GM12878 (cell line): ENCODE measurements at regions not wholly inside any gene's neighbourhood (a gene's known extent, or its start where the extent isn't known, plus 50 kb on each side); places are given as distances from the start of the nearest gene placed in this dataset.

Experiments used
- ATAC-seq: fragments of 200-7000 bp; cut with Tn5 transposase; 3 replicates; pipeline ENCODE4 v1.9.1; 2020; ENCODE audit warnings: mild to moderate bottlenecking, moderate library complexity
- BruUV-seq: library from RNA; stranded (reverse); fragments of 400-500 nt; replicated peaks from 2 replicates; lab custom pipeline; 2021; lab: Mats Ljungman, UMichigan
- CTCF ChIA-PET: fragments of 300-600 bp; sonication (Branson Sonifier 250); formaldehyde crosslinking; extraction: SDS; loops from one replicate; lab custom pipeline; 2021; ENCODE audit warnings: inconsistent platforms; lab: Yijun Ruan, JAX
- POLR2A ChIA-PET: fragments of 350-600 bp; formaldehyde crosslinking; extraction: SDS; loops from one replicate; lab custom pipeline; 2021; ENCODE audit warnings: inconsistent platforms; lab: Charles Lee
- RAD21 ChIA-PET: fragments of 300-600 bp; sonication (Branson Sonifier 250); formaldehyde crosslinking; loops from one replicate; lab custom pipeline; 2023; ENCODE audit warnings: antibody characterized with exemption; ENCODE audit not compliant: unreplicated experiment; lab: Charles Lee
- SMC1A ChIA-PET: fragments of 300-600 bp; sonication (Branson Sonifier 250); formaldehyde crosslinking; loops from one replicate; lab custom pipeline; 2023; ENCODE audit not compliant: unreplicated experiment, uncharacterized antibody; lab: Charles Lee
- DNase-seq: peaks from one replicate; pipeline ENCODE4 v3.0.0-alpha.2; 2011; ENCODE audit warnings: low read depth, low spot score
- FAIRE-seq: peaks from 3 replicates; lab custom pipeline; 2011; peaks lifted over from hg19 to GRCh38; lab: Jason Lieb, UNC
- H2AFZ ChIP-seq: 2 replicates; pipeline ENCODE4 v1.6.0; 2011; ENCODE audit warnings: low read depth, low read length, control low read depth; ENCODE audit not compliant: control insufficient read depth
- H3K27ac ChIP-seq: 2 replicates; pipeline ENCODE4 v1.5.1; 2011; ENCODE audit warnings: control low read depth; ENCODE audit not compliant: control insufficient read depth, insufficient read depth
- H3K27me3 ChIP-seq, 2 experiments: replicated peaks in 1 of 2; 2 replicates each; pipeline versions ENCODE4 v1.6.0 to v1.6.1; 2011; ENCODE audit warnings: low read length in 1 of 2; ENCODE audit not compliant: control insufficient read depth in 2 of 2, insufficient read depth in 2 of 2
- H3K36me3 ChIP-seq, 2 experiments: 2 replicates each; pipeline ENCODE4 v1.5.1; 2011; ENCODE audit warnings: low read length in 1 of 2; ENCODE audit not compliant: control insufficient read depth in 2 of 2, insufficient read depth in 2 of 2
- H3K4me1 ChIP-seq: 2 replicates; pipeline ENCODE4 v1.6.1; 2011; ENCODE audit warnings: mild to moderate bottlenecking, low read length, moderate library complexity, mixed read lengths; ENCODE audit not compliant: control insufficient read depth, insufficient read depth
- H3K4me2 ChIP-seq: 2 replicates; pipeline ENCODE4 v1.6.0; 2011; ENCODE audit warnings: control low read depth; ENCODE audit not compliant: control insufficient read depth, insufficient read depth
- H3K4me3 ChIP-seq: fragments of 200-600 bp; sonication (generic); 2 replicates; pipeline ENCODE4 v1.5.1; 2016
- H3K79me2 ChIP-seq: 2 replicates; pipeline ENCODE4 v1.6.0; 2011; ENCODE audit warnings: low read length; ENCODE audit not compliant: control insufficient read depth, insufficient read depth
- H3K9ac ChIP-seq: 2 replicates; pipeline ENCODE4 v1.8.0; 2011; ENCODE audit warnings: low read length, control low read depth, mixed read lengths; ENCODE audit not compliant: control insufficient read depth, insufficient read depth
- H3K9me3 ChIP-seq: replicated peaks from 3 replicates; pipeline ENCODE4 v1.5.1; 2011; ENCODE audit warnings: mild to moderate bottlenecking, low read length; ENCODE audit not compliant: control insufficient read depth, insufficient read depth
- H4K20me1 ChIP-seq: 2 replicates; pipeline ENCODE4 v1.6.0; 2011; ENCODE audit not compliant: control insufficient read depth, insufficient read depth
- BHLHE40 ChIP-seq, 2 experiments: fragments of 450-650 bp in 1 of 2; IDR thresholded peaks; 2 replicates each; pipeline ENCODE4 v1.6.1; 2011 to 2017; ENCODE audit warnings: low read depth in 2 of 2, borderline replicate concordance in 1 of 2, improper control_type of control experiment in 1 of 2, low read length in 1 of 2, mild to moderate bottlenecking in 1 of 2
- CBFB ChIP-seq: IDR thresholded peaks from 2 replicates; pipeline ENCODE4 v1.6.1; 2016; ENCODE audit warnings: antibody characterized with exemption, low read depth
- CEBPB ChIP-seq, 2 experiments: fragments of 150-350 bp in 1 of 2; IDR thresholded peaks; 2 replicates each; pipeline ENCODE4 v1.6.1; 2012 to 2014; ENCODE audit warnings: low read depth in 2 of 2, low read length in 2 of 2, borderline replicate concordance in 1 of 2, inconsistent platforms in 1 of 2
- CHD4 ChIP-seq: fragments of 200-600 bp; sonication (generic); IDR thresholded peaks from 2 replicates; pipeline ENCODE4 v1.6.1; 2016; ENCODE audit warnings: mild to moderate bottlenecking
- CTCF ChIP-seq, 3 experiments: IDR thresholded peaks in 2 of 3; conservative IDR thresholded peaks in 1 of 3; 2 replicates each; pipeline ENCODE4 v1.5.1; 2011; ENCODE audit warnings: low read depth in 3 of 3, low read length in 3 of 3, mild to moderate bottlenecking in 3 of 3, control low read depth in 2 of 3, moderate library complexity in 2 of 3, inconsistent platforms in 1 of 3, mixed read lengths in 1 of 3; ENCODE audit not compliant: control insufficient read depth in 2 of 3, insufficient read depth in 1 of 3; ENCODE audit errors: extremely low read depth in 1 of 3
- EED ChIP-seq: sonication (generic); IDR thresholded peaks from 2 replicates; pipeline ENCODE4 v1.6.1; 2016; ENCODE audit warnings: antibody characterized with exemption, low read depth
- EGR1 ChIP-seq, 2 experiments: IDR thresholded peaks; 1 replicate in 1 of 2; 2 replicates in 1 of 2; pipeline ENCODE4 v1.6.1; 2011 to 2012; ENCODE audit warnings: low read depth in 2 of 2, low read length in 2 of 2, borderline replicate concordance in 1 of 2, mild to moderate bottlenecking in 1 of 2, moderate library complexity in 1 of 2
- GATAD2B ChIP-seq: fragments of 450-650 bp; conservative IDR thresholded peaks from 2 replicates; pipeline ENCODE4 v1.6.1; 2017; ENCODE audit warnings: low read depth, mild to moderate bottlenecking, moderate library complexity
- JUND ChIP-seq: IDR thresholded peaks from 2 replicates; pipeline ENCODE4 v1.6.1; 2012; ENCODE audit warnings: low read depth, mild to moderate bottlenecking, low read length, improper control_type of control experiment, moderate library complexity
- KAT2A ChIP-seq: conservative IDR thresholded peaks from 2 replicates; pipeline ENCODE4 v1.6.1; 2011; ENCODE audit warnings: low read depth, low read length; ENCODE audit not compliant: control insufficient read depth
- NR2F1 ChIP-seq: fragments of 450-650 bp; conservative IDR thresholded peaks from 2 replicates; pipeline ENCODE4 v1.6.1; 2017; ENCODE audit warnings: mild to moderate bottlenecking
- PAX5 ChIP-seq: IDR thresholded peaks from 2 replicates; pipeline ENCODE4 v1.6.1; 2011; ENCODE audit warnings: low read depth, low read length, borderline replicate concordance
- PKNOX1 ChIP-seq: fragments of 450-650 bp; IDR thresholded peaks from 2 replicates; pipeline ENCODE4 v1.6.1; 2016; ENCODE audit warnings: mild to moderate bottlenecking
- RBBP5 ChIP-seq: fragments of 200-600 bp; sonication (generic); conservative IDR thresholded peaks from 2 replicates; pipeline ENCODE4 v1.6.1; 2016
- RCOR1 ChIP-seq: conservative IDR thresholded peaks from 2 replicates; pipeline ENCODE4 v1.6.1; 2012; ENCODE audit warnings: low read depth, low read length, improper control_type of control experiment
- RELB ChIP-seq: fragments of 450-650 bp; IDR thresholded peaks from 2 replicates; pipeline ENCODE4 v1.6.1; 2017; ENCODE audit warnings: low read depth, mild to moderate bottlenecking, moderate library complexity
- SMAD1 ChIP-seq: fragments of 450-650 bp; IDR thresholded peaks from 2 replicates; pipeline ENCODE4 v1.6.1; 2018; ENCODE audit warnings: mild to moderate bottlenecking, low read depth; ENCODE audit not compliant: partially characterized antibody
- USF2 ChIP-seq: IDR thresholded peaks from 2 replicates; pipeline ENCODE4 v1.6.1; 2011; ENCODE audit warnings: low read depth, low read length, improper control_type of control experiment, borderline replicate concordance
- ZNF384 ChIP-seq: IDR thresholded peaks from 2 replicates; pipeline ENCODE4 v1.6.1; 2012; ENCODE audit warnings: low read depth, mild to moderate bottlenecking, low read length, improper control_type of control experiment, borderline replicate concordance
- in situ Hi-C: fragments of 300-500 bp; cut with MboI; formaldehyde crosslinking; loops from 9 replicates; pipeline ENCODE4 v1.14.3; 2018; ENCODE audit warnings: mixed read lengths
- intact Hi-C: fragments of 100-400 bp; cut with micrococcal nuclease; formaldehyde crosslinking; loops from one replicate; pipeline ENCODE4 v1.14.2; 2022; ENCODE audit not compliant: unreplicated experiment
- TF ChIP-seq, protein P1 (sequence below): IDR thresholded peaks from 2 replicates; pipeline ENCODE4 v1.6.1; 2012; ENCODE audit warnings: low read depth, low read length, improper control_type of control experiment

DNA sequence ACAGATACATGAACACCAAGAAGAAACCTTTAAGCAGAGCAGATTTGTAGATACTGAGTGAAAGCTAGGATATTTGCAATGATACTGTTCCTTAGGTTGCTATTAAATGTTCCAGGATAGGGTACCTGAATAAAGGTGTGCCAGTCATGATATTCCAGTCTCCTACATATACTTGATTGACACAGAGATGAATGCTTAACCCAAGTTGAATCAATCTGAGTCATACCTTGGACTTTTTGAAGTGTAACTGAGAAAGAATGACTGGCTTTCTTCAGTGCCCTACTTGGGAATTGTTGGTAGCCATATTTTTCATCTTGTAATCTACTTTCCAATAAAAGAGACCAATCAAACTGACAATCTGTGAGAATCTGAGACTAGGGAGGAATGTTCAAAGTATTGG, 805.7 kb upstream of the GHITM start (continued):
- TF ChIP-seq RBBP5, result no peak
- TF ChIP-seq EGR1 (IDR thresholded peaks at IDR 0.05; ENCODE audit: borderline replicate concordance in 1 of 2, low read depth in 2 of 2, low read length in 2 of 2), result no peak
- no peak for TF ChIP-seq PKNOX1
- no peak for TF ChIP-seq GATAD2B
- no peak for TF ChIP-seq KAT2A
- no peak for TF ChIP-seq CBFB

- Histone ChIP-seq H3K4me3 (no peak overlapping the region), H3K4me1 (no peaks in the 10 kb centered on the region), H3K9me3 (no peaks in the 10 kb centered on the region), H3K27ac (no peak overlapping the region), H3K36me3 (no peaks in the 10 kb centered on the region), H3K79me2 (no peaks in the 10 kb centered on the region), H3K27me3 (no peaks in the 10 kb centered on the region)
- CTCF ChIA-PET, result no interaction called here
- no peak for DNase-seq
- SMC1A ChIA-PET, result interaction anchor here (0.7 kb wide), 1 partner anchor 649 kb away, joined by 3 read pairs; no protein-coding TSS in a partner anchor
- FAIRE-seq, result no peak
- RAD21 ChIA-PET, result no interaction called here
- no TSS peak for BruUV-seq
- POLR2A ChIA-PET, result no interaction called here
- ATAC-seq, result no peak
- intact Hi-C loops, result no loop called here
- TF ChIP-seq RCOR1 (no peak), SMAD1 (no peak), JUND (no peak), ZNF384 (no peak), PAX5 (no peak), USF2 (no peak), GATAD2B (no peak), CHD4 (no peak), CTCF (IDR thresholded peaks at IDR 0.05 in 2 of 3, conservative IDR thresholded peaks at IDR 0.05 in 1 of 3; ENCODE audit: control insufficient read depth in 2 of 3, extremely low read depth in 1 of 3, insufficient read depth in 1 of 3, low read depth in 3 of 3, low read length in 3 of 3) (no peak), BHLHE40 (IDR thresholded peaks at IDR 0.05; ENCODE audit: borderline replicate concordance in 1 of 2, low read depth in 2 of 2, low read length in 1 of 2) (no peak), NR2F1 (no peak), CEBPB (IDR thresholded peaks at IDR 0.05; ENCODE audit: borderline replicate concordance in 1 of 2, low read depth in 2 of 2, low read length in 2 of 2) (no peak), RELB (no peak), EED (no peak)
- TF ChIP-seq, protein P1, sequence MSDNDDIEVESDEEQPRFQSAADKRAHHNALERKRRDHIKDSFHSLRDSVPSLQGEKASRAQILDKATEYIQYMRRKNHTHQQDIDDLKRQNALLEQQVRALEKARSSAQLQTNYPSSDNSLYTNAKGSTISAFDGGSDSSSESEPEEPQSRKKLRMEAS, result no peak
- TF ChIP-seq, all 136 proteins: peak for 0
- H3K4me2 ChIP-seq, result no peak overlapping the region
- H2AFZ ChIP-seq, result no peak overlapping the region
- no peaks in the 10 kb centered on the region for H4K20me1 ChIP-seq
- H3K9ac ChIP-seq, result no peak overlapping the region
- in situ Hi-C loops, result no loop called here
These were observed 795.6 kb upstream of the GHITM start for GRCh38 chr10:83343676-83344075.
